SU-DHL-6 (cell line): ENCODE measurements at regions not wholly inside any gene's neighbourhood (a gene's known extent, or its start where the extent isn't known, plus 50 kb on each side); places are given as distances from the start of the nearest gene placed in this dataset.

Experiments
- EZH2phosphoT487 ChIP-seq: fragments of 200-600 bp; sonication (generic), shearing (Covaris generic); conservative IDR thresholded peaks from 2 replicates; pipeline ENCODE4 v1.6.1; 2018; ENCODE audit warnings: mild to moderate bottlenecking, antibody characterized with exemption, low read length, moderate library complexity, mixed read lengths
- TF ChIP-seq, protein P1 (sequence below): fragments of 200-600 bp; sonication (generic); IDR thresholded peaks from one replicate; pipeline ENCODE4 v1.5.1; 2017; ENCODE audit warnings: antibody characterized with exemption, mild to moderate bottlenecking, low read length, moderate library complexity; ENCODE audit not compliant: insufficient read depth, poor library complexity, severe bottlenecking

DNA sequence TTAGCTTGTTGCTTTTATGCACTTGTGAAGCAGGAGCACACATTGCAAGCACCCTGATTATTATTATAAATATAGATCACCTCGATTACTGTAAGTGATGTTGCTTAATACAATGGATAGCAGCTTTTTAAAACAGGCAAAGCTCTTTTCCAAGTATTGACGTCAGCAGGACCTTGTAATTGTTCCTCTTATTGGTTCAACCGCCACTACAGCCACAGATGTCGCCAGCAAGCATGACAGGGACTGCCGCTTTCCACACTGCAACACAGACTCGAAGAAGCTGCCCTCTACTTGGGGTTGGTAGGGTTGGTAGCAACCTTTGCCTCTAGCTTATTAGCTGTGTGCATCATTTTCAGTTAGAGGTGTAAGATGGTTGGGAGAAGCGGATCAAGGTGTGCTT is 167.6 kb downstream of the ZNF365 start:
- TF ChIP-seq, protein P1, sequence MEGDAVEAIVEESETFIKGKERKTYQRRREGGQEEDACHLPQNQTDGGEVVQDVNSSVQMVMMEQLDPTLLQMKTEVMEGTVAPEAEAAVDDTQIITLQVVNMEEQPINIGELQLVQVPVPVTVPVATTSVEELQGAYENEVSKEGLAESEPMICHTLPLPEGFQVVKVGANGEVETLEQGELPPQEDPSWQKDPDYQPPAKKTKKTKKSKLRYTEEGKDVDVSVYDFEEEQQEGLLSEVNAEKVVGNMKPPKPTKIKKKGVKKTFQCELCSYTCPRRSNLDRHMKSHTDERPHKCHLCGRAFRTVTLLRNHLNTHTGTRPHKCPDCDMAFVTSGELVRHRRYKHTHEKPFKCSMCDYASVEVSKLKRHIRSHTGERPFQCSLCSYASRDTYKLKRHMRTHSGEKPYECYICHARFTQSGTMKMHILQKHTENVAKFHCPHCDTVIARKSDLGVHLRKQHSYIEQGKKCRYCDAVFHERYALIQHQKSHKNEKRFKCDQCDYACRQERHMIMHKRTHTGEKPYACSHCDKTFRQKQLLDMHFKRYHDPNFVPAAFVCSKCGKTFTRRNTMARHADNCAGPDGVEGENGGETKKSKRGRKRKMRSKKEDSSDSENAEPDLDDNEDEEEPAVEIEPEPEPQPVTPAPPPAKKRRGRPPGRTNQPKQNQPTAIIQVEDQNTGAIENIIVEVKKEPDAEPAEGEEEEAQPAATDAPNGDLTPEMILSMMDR, result no peak
- no peak for TF ChIP-seq EZH2phosphoT487
